NCI-H510A treated with DMSO at 0.1 percent for 48 hours (cell line): ENCODE measurements at regions not wholly inside any gene's neighbourhood (a gene's known extent, or its start where the extent isn't known, plus 50 kb on each side); places are given as distances from the start of the nearest gene placed in this dataset.

Experiments
- DNase-seq: peaks from one replicate; lab custom pipeline; 2025; lab: John Stamatoyannopoulos, UW

GRCh38 chr15:85307687-85308045 lies 72.7 kb upstream of the AKAP13 start:
- no peak for DNase-seq

GRCh38 chr15:85311647-85312046 lies 68.8 kb upstream of the AKAP13 start:
- no peak for DNase-seq

GRCh38 chr15:85312486-85312885 lies 67.9 kb upstream of the AKAP13 start:
- DNase-seq: no peak

- DNase-seq: no peak
These were observed 67.5 kb upstream of the AKAP13 start for GRCh38 chr15:85312929-85313331.

GRCh38 chr15:85313339-85313738 lies 67.1 kb upstream of the AKAP13 start:
- DNase-seq: no peak

- DNase-seq: no peak
These were observed 66.3 kb upstream of the AKAP13 start for GRCh38 chr15:85314146-85314545.

- DNase-seq: no peak
These were observed 65.8 kb upstream of the AKAP13 start for GRCh38 chr15:85314633-85315032.

GRCh38 chr15:85316244-85316934 lies 64.0 kb upstream of the AKAP13 start:
- no peak for DNase-seq

GRCh38 chr15:85318048-85318731 lies 62.2 kb upstream of the AKAP13 start:
- DNase-seq: peak; percentile 22

GRCh38 chr15:85318732-85319076 lies 61.7 kb upstream of the AKAP13 start:
- no peak for DNase-seq

GRCh38 chr15:85324202-85324601 lies 56.2 kb upstream of the AKAP13 start:
- DNase-seq: no peak

- no peak for DNase-seq
These were observed 54.6 kb upstream of the AKAP13 start for GRCh38 chr15:85325834-85326233.

- no peak for DNase-seq
These were observed 54.1 kb upstream of the AKAP13 start for GRCh38 chr15:85326291-85326690.

GRCh38 chr15:85327820-85328219 lies 52.6 kb upstream of the AKAP13 start:
- no peak for DNase-seq

GRCh38 chr15:85329561-85330422 lies 50.6 kb upstream of the AKAP13 start:
- DNase-seq: no peak
